A673 (cell line): ENCODE measurements at regions not wholly inside any gene's neighbourhood (a gene's known extent, or its start where the extent isn't known, plus 50 kb on each side); places are given as distances from the start of the nearest gene placed in this dataset.

Experiments used
- CTCF ChIP-seq: fragments of 300-800, 200-600 bp; sonication (generic); conservative IDR thresholded peaks from 2 replicates; pipeline ENCODE4 v1.5.1; 2017; ENCODE audit warnings: low read depth, mild to moderate bottlenecking, antibody characterized with exemption, low read length, moderate library complexity, mixed read lengths
- EZH2 ChIP-seq: fragments of 200-600 bp; sonication (generic); IDR thresholded peaks from 2 replicates; pipeline ENCODE4 v1.6.1; 2017; ENCODE audit warnings: borderline replicate concordance, low read depth, mild to moderate bottlenecking, mixed read lengths, antibody characterized with exemption, low read length; ENCODE audit not compliant: poor library complexity, severe bottlenecking

GRCh38 chr11:119486016-119486415 lies 63.0 kb upstream of the THY1 start:
- no peak for TF ChIP-seq EZH2
- TF ChIP-seq CTCF, result no peak
